K562 (cell line): ENCODE measurements at regions not wholly inside any gene's neighbourhood (a gene's known extent, or its start where the extent isn't known, plus 50 kb on each side); places are given as distances from the start of the nearest gene placed in this dataset.

ENCODE experiments used
- ATAC-seq: fragments of 200-7000 bp; cut with Tn5 transposase; 3 replicates; pipeline ENCODE4 v1.9.1; 2020; ENCODE audit warnings: moderate library complexity
- BruUV-seq: library from RNA; stranded (reverse); fragments of 400-500 nt; replicated peaks from 2 replicates; lab custom pipeline; 2021; lab: Mats Ljungman, UMichigan
- CTCF ChIA-PET: fragments of 300-600 bp; formaldehyde crosslinking; extraction: SDS; loops from one replicate; lab custom pipeline; 2021; ENCODE audit warnings: low intra/inter-chr PET ratio; lab: Yijun Ruan, JAX
- POLR2A ChIA-PET: fragments of 300-600, 350-650 bp; sonication (Branson Sonifier 250); formaldehyde crosslinking; extraction: SDS; loops from one replicate; lab custom pipeline; 2021; ENCODE audit warnings: antibody characterized with exemption, inconsistent platforms; lab: Yijun Ruan, JAX
- DNase-seq, 4 experiments: peaks; one replicate each; pipeline versions ENCODE4 v3.0.0 to v3.0.0-alpha.2; 2011 to 2018; ENCODE audit warnings: low spot score in 3 of 4, mixed read lengths in 3 of 4; ENCODE audit errors: extremely low read depth in 1 of 4
- FAIRE-seq: peaks from 2 replicates; lab custom pipeline; 2011; peaks lifted over from hg19 to GRCh38; lab: Jason Lieb, UNC
- H2AFZ ChIP-seq: 2 replicates; pipeline ENCODE4 v1.6.0; 2011; ENCODE audit warnings: low read depth, low read length, control low read depth, inconsistent platforms
- H3K27ac ChIP-seq: fragments of 200-600 bp; 3 replicates; pipeline ENCODE4 v1.8.0; 2011; ENCODE audit warnings: low read depth, mild to moderate bottlenecking, control low read depth, inconsistent platforms, low read length, moderate library complexity, mixed read lengths; ENCODE audit errors: extremely low read depth
- H3K27me3 ChIP-seq, 2 experiments: fragments of 300-600 bp in 1 of 2; 2 replicates in 1 of 2; 3 replicates in 1 of 2; pipeline versions ENCODE4 v1.6.0 to v1.8.0; 2011; ENCODE audit warnings: inconsistent platforms in 2 of 2, low read length in 2 of 2, mild to moderate bottlenecking in 1 of 2, mixed read lengths in 1 of 2, moderate library complexity in 1 of 2; ENCODE audit not compliant: control insufficient read depth in 2 of 2, insufficient read depth in 2 of 2
- H3K36me3 ChIP-seq: fragments of 300-600 bp; 3 replicates; pipeline ENCODE4 v1.8.0; 2011; ENCODE audit warnings: mild to moderate bottlenecking, low read length, inconsistent platforms; ENCODE audit not compliant: control insufficient read depth, insufficient read depth
- H3K4me1 ChIP-seq, 2 experiments: fragments of 200-600 bp in 1 of 2; replicated peaks in 1 of 2; 2 replicates in 1 of 2; 3 replicates in 1 of 2; pipeline versions ENCODE4 v1.5.1 to v1.8.0; 2011; ENCODE audit warnings: inconsistent platforms in 2 of 2, low read length in 2 of 2, mild to moderate bottlenecking in 1 of 2, mixed read lengths in 1 of 2, moderate library complexity in 1 of 2; ENCODE audit not compliant: control insufficient read depth in 2 of 2, insufficient read depth in 2 of 2
- H3K4me2 ChIP-seq: 2 replicates; pipeline ENCODE4 v1.6.1; 2011; ENCODE audit warnings: low read length, control low read depth, inconsistent platforms, mixed read lengths; ENCODE audit not compliant: insufficient read depth
- H3K4me3 ChIP-seq: fragments of 200-600 bp; sonication (generic), shearing (Covaris generic); 2 replicates; pipeline ENCODE4 v1.5.1; 2016; ENCODE audit warnings: control low read depth, inconsistent platforms
- H3K79me2 ChIP-seq: fragments of 200-600 bp; 3 replicates; pipeline ENCODE4 v1.8.0; 2011; ENCODE audit warnings: low read length, inconsistent platforms; ENCODE audit not compliant: control insufficient read depth, insufficient read depth
- H3K9ac ChIP-seq, 2 experiments: 2 replicates each; pipeline versions ENCODE4 v1.6.0 to v1.6.1; 2011; ENCODE audit warnings: low read depth in 2 of 2, low read length in 2 of 2, control low read depth in 1 of 2, inconsistent platforms in 1 of 2, mild to moderate bottlenecking in 1 of 2, mixed read lengths in 1 of 2; ENCODE audit not compliant: insufficient read depth in 1 of 2
- H3K9me1 ChIP-seq: one replicate; pipeline ENCODE4 v1.6.0; 2011; ENCODE audit warnings: inconsistent platforms, mild to moderate bottlenecking, low read length, moderate library complexity; ENCODE audit not compliant: control insufficient read depth, insufficient read depth
- H3K9me3 ChIP-seq: replicated peaks from 2 replicates; pipeline ENCODE4 v1.5.1; 2011; ENCODE audit warnings: low read depth, low read length, inconsistent platforms; ENCODE audit not compliant: control insufficient read depth, insufficient read depth
- H4K20me1 ChIP-seq: replicated peaks from 2 replicates; pipeline ENCODE4 v1.6.1; 2011; ENCODE audit warnings: low read length, inconsistent platforms, mixed read lengths; ENCODE audit not compliant: control insufficient read depth, insufficient read depth
- BMI1 ChIP-seq: fragments of 150-350 bp; IDR thresholded peaks from 2 replicates; pipeline ENCODE4 v1.6.1; 2014; ENCODE audit warnings: low read length
- CEBPB ChIP-seq: fragments of 450-650 bp; IDR thresholded peaks from 2 replicates; pipeline ENCODE4 v1.6.1; 2016; ENCODE audit warnings: missing genetic modification characterization, missing compliant biosample characterization
- CEBPG ChIP-seq, 3 experiments: fragments of 200-800 bp in 1 of 3; sonication (Bioruptor generic) in 1 of 3; sonication (generic) in 1 of 3; formaldehyde crosslinking in 1 of 3; IDR thresholded peaks in 2 of 3; conservative IDR thresholded peaks in 1 of 3; 2 replicates each; pipeline versions ENCODE4 v1.6.1 to v1.8.0; 2016 to 2022; ENCODE audit warnings: missing compliant biosample characterization in 2 of 3, missing genetic modification characterization in 2 of 3, mild to moderate bottlenecking in 1 of 3, missing genetic modification reagents in 1 of 3
- LCOR ChIP-seq: sonication (generic); formaldehyde crosslinking; IDR thresholded peaks from 2 replicates; pipeline ENCODE4 v1.8.0; 2022; ENCODE audit warnings: mild to moderate bottlenecking, missing genetic modification reagents
- ZFP36 ChIP-seq: fragments of 150-350 bp; IDR thresholded peaks from 2 replicates; pipeline ENCODE4 v1.6.1; 2018; ENCODE audit warnings: low read length, low read depth; ENCODE audit not compliant: partially characterized antibody
- ZNF766 ChIP-seq: fragments of 200-800 bp; sonication (Bioruptor generic); conservative IDR thresholded peaks from 2 replicates; pipeline ENCODE4 v1.6.1; 2016; ENCODE audit warnings: missing genetic modification characterization, missing compliant biosample characterization
- WGBS: fragments of 100-300 bp; shearing (Covaris generic); methylation state at CpG from one replicate; pipeline ENCODE4 v1.1.6; 2016; ENCODE audit warnings: low coverage, mixed read lengths; ENCODE audit not compliant: insufficient coverage; ENCODE audit errors: missing lambda C conversion rate; 5-methylcytosine and 5-hydroxymethylcytosine counted together
- in situ Hi-C: fragments of 300-500 bp; cut with MboI; formaldehyde crosslinking; loops from 4 replicates; pipeline ENCODE4 v1.15.0; 2018; ENCODE audit warnings: inconsistent platforms, mixed read lengths
- intact Hi-C: fragments of 100-400 bp; cut with micrococcal nuclease; formaldehyde crosslinking; loops from 2 replicates; pipeline ENCODE4 v1.14.2; 2022
- TF ChIP-seq, protein P1 (sequence below): sonication (generic); formaldehyde crosslinking; IDR thresholded peaks from 2 replicates; pipeline ENCODE4 v1.8.1; 2022; ENCODE audit warnings: missing genetic modification reagents
- TF ChIP-seq, protein P2 (sequence below): fragments of 200-600 bp; sonication (generic); IDR thresholded peaks from one replicate; pipeline ENCODE4 v1.6.1; 2012; ENCODE audit warnings: mild to moderate bottlenecking, low read depth, low read length, inconsistent platforms

DNA sequence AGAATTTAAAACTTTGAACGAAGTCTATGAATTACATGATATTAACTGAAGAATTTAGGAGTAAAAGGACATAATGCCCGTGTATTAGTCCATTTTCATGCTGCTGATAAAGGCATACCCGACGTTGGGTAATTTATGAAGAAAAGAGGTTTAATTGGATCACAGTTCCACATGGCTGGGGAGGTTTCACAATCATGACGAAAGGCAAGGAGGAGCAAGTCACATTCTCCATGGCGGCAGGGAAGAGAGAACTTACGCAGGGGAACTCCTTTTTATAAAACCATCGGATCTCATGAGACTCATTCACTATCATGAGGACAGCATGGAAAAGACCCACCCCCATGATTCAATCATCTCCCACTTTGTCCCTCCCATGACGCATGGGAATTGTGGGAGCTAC lies 210.6 kb downstream of the CD83 start:
- no peak overlapping the region for H3K9ac ChIP-seq
- H3K4me1 ChIP-seq = no peaks in the 10 kb centered on the region
- ATAC-seq (no peak), FAIRE-seq (no peak), DNase-seq (no peak)
- CTCF ChIA-PET = no interaction called here
- H3K9me1 ChIP-seq = no peaks in the 10 kb centered on the region
- BruUV-seq = no TSS peak
- intact Hi-C loops = no loop called here
- POLR2A ChIA-PET = no interaction called here
- 14% methylated on average over 9 of the region's 9 CpGs for WGBS
- peaks cover 34 to 36% of the 10 kb centered on the region in 2 experiments for H3K27me3 ChIP-seq
- no peaks in the 10 kb centered on the region for H3K9me3 ChIP-seq
- in situ Hi-C loops = no loop called here
- H4K20me1 ChIP-seq = no peaks in the 10 kb centered on the region
- H3K27ac ChIP-seq = no peak overlapping the region
- H2AFZ ChIP-seq = no peak overlapping the region
- no peaks in the 10 kb centered on the region for H3K79me2 ChIP-seq
- H3K4me3 ChIP-seq = no peak overlapping the region
- no peaks in the 10 kb centered on the region for H3K36me3 ChIP-seq
- H3K4me2 ChIP-seq = no peak overlapping the region
- TF ChIP-seq CEBPG (CRISPR knock-in tag; IDR thresholded peaks at IDR 0.05) = no peak
- 0 out of 4 replicates have a peak, but pooled peaks of 1 of the 2 experiments have one; percentile 23 for TF ChIP-seq CEBPG (tag; conservative IDR thresholded peaks at IDR 0.05 in 1 of 2, IDR thresholded peaks at IDR 0.05 in 1 of 2)
- peak; percentile 99 for TF ChIP-seq ZNF766 (CRISPR knock-in tag)
- peak; percentile 85 for TF ChIP-seq CEBPB (tag)
- peak; percentile 22 for TF ChIP-seq ZFP36
- TF ChIP-seq, protein P1, sequence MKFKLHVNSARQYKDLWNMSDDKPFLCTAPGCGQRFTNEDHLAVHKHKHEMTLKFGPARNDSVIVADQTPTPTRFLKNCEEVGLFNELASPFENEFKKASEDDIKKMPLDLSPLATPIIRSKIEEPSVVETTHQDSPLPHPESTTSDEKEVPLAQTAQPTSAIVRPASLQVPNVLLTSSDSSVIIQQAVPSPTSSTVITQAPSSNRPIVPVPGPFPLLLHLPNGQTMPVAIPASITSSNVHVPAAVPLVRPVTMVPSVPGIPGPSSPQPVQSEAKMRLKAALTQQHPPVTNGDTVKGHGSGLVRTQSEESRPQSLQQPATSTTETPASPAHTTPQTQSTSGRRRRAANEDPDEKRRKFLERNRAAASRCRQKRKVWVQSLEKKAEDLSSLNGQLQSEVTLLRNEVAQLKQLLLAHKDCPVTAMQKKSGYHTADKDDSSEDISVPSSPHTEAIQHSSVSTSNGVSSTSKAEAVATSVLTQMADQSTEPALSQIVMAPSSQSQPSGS (CRISPR knock-in tag) = no peak
- TF ChIP-seq, protein P2, sequence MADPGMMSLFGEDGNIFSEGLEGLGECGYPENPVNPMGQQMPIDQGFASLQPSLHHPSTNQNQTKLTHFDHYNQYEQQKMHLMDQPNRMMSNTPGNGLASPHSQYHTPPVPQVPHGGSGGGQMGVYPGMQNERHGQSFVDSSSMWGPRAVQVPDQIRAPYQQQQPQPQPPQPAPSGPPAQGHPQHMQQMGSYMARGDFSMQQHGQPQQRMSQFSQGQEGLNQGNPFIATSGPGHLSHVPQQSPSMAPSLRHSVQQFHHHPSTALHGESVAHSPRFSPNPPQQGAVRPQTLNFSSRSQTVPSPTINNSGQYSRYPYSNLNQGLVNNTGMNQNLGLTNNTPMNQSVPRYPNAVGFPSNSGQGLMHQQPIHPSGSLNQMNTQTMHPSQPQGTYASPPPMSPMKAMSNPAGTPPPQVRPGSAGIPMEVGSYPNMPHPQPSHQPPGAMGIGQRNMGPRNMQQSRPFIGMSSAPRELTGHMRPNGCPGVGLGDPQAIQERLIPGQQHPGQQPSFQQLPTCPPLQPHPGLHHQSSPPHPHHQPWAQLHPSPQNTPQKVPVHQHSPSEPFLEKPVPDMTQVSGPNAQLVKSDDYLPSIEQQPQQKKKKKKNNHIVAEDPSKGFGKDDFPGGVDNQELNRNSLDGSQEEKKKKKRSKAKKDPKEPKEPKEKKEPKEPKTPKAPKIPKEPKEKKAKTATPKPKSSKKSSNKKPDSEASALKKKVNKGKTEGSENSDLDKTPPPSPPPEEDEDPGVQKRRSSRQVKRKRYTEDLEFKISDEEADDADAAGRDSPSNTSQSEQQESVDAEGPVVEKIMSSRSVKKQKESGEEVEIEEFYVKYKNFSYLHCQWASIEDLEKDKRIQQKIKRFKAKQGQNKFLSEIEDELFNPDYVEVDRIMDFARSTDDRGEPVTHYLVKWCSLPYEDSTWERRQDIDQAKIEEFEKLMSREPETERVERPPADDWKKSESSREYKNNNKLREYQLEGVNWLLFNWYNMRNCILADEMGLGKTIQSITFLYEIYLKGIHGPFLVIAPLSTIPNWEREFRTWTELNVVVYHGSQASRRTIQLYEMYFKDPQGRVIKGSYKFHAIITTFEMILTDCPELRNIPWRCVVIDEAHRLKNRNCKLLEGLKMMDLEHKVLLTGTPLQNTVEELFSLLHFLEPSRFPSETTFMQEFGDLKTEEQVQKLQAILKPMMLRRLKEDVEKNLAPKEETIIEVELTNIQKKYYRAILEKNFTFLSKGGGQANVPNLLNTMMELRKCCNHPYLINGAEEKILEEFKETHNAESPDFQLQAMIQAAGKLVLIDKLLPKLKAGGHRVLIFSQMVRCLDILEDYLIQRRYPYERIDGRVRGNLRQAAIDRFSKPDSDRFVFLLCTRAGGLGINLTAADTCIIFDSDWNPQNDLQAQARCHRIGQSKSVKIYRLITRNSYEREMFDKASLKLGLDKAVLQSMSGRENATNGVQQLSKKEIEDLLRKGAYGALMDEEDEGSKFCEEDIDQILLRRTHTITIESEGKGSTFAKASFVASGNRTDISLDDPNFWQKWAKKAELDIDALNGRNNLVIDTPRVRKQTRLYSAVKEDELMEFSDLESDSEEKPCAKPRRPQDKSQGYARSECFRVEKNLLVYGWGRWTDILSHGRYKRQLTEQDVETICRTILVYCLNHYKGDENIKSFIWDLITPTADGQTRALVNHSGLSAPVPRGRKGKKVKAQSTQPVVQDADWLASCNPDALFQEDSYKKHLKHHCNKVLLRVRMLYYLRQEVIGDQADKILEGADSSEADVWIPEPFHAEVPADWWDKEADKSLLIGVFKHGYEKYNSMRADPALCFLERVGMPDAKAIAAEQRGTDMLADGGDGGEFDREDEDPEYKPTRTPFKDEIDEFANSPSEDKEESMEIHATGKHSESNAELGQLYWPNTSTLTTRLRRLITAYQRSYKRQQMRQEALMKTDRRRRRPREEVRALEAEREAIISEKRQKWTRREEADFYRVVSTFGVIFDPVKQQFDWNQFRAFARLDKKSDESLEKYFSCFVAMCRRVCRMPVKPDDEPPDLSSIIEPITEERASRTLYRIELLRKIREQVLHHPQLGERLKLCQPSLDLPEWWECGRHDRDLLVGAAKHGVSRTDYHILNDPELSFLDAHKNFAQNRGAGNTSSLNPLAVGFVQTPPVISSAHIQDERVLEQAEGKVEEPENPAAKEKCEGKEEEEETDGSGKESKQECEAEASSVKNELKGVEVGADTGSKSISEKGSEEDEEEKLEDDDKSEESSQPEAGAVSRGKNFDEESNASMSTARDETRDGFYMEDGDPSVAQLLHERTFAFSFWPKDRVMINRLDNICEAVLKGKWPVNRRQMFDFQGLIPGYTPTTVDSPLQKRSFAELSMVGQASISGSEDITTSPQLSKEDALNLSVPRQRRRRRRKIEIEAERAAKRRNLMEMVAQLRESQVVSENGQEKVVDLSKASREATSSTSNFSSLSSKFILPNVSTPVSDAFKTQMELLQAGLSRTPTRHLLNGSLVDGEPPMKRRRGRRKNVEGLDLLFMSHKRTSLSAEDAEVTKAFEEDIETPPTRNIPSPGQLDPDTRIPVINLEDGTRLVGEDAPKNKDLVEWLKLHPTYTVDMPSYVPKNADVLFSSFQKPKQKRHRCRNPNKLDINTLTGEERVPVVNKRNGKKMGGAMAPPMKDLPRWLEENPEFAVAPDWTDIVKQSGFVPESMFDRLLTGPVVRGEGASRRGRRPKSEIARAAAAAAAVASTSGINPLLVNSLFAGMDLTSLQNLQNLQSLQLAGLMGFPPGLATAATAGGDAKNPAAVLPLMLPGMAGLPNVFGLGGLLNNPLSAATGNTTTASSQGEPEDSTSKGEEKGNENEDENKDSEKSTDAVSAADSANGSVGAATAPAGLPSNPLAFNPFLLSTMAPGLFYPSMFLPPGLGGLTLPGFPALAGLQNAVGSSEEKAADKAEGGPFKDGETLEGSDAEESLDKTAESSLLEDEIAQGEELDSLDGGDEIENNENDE = no peak
- peak; percentile 25; the same call in 1 of the 2 replicates for TF ChIP-seq BMI1
- no peak for TF ChIP-seq LCOR (CRISPR knock-in tag)
